22Rv1 (cell line): ENCODE measurements at regions not wholly inside any gene's neighbourhood (a gene's known extent, or its start where the extent isn't known, plus 50 kb on each side); places are given as distances from the start of the nearest gene placed in this dataset.

Source experiments
- ZFX ChIP-seq: fragments of 450-650 bp; IDR thresholded peaks from 2 replicates; pipeline ENCODE4 v1.6.1; 2017; ENCODE audit warnings: antibody characterized with exemption, borderline replicate concordance
- TF ChIP-seq, protein P1 (sequence below): fragments of 450-650 bp; IDR thresholded peaks from 2 replicates; pipeline ENCODE4 v1.5.1; 2017; ENCODE audit warnings: mild to moderate bottlenecking

DNA sequence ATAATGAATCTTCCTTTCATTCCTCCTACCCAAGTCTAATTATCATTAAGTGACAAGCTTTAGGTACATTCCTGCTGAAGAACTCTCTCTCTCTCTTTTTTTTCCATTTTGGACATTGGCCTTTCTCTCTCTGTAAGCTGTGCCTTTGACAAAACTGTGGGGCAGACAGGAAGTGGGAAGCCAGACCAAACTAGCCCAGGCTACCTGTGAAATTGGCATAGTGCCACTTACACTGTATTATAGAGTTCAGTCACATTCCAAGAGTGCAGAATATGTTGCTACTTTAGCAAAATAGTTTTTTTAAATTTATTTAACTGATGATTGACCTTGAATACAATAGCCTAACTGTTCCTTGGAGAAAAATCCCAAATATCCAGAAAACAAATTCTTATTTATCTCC, 381.5 kb upstream of the ETAA1 start:
- TF ChIP-seq, protein P1, sequence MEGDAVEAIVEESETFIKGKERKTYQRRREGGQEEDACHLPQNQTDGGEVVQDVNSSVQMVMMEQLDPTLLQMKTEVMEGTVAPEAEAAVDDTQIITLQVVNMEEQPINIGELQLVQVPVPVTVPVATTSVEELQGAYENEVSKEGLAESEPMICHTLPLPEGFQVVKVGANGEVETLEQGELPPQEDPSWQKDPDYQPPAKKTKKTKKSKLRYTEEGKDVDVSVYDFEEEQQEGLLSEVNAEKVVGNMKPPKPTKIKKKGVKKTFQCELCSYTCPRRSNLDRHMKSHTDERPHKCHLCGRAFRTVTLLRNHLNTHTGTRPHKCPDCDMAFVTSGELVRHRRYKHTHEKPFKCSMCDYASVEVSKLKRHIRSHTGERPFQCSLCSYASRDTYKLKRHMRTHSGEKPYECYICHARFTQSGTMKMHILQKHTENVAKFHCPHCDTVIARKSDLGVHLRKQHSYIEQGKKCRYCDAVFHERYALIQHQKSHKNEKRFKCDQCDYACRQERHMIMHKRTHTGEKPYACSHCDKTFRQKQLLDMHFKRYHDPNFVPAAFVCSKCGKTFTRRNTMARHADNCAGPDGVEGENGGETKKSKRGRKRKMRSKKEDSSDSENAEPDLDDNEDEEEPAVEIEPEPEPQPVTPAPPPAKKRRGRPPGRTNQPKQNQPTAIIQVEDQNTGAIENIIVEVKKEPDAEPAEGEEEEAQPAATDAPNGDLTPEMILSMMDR, result no peak
- no peak for TF ChIP-seq ZFX
